GM19395 (cell line): ENCODE measurements at regions not wholly inside any gene's neighbourhood (a gene's known extent, or its start where the extent isn't known, plus 50 kb on each side); places are given as distances from the start of the nearest gene placed in this dataset.

Source experiments
- ATAC-seq: cut with Tn5 transposase; IDR thresholded peaks from one replicate; pipeline ENCODE4 v1.9.1; 2021; ENCODE audit warnings: mild to moderate bottlenecking, moderate library complexity; ENCODE audit not compliant: unreplicated experiment

GRCh38 chr15:39106950-39107349, 473.9 kb upstream of the THBS1 start:
- no peak for ATAC-seq

- ATAC-seq: no peak
Observed at GRCh38 chr15:39108021-39108420, 472.9 kb upstream of the THBS1 start.

- no peak for ATAC-seq
Observed at GRCh38 chr15:39110336-39110735, 470.5 kb upstream of the THBS1 start.

GRCh38 chr15:39110746-39111145, 470.1 kb upstream of the THBS1 start:
- ATAC-seq: no peak

- ATAC-seq: no peak
Observed at GRCh38 chr15:39113741-39114140, 467.1 kb upstream of the THBS1 start.

GRCh38 chr15:39114690-39115378, 466.0 kb upstream of the THBS1 start:
- ATAC-seq: no peak

- ATAC-seq: no peak
Observed at GRCh38 chr15:39115379-39116057, 465.4 kb upstream of the THBS1 start.

- ATAC-seq: no peak
Observed at GRCh38 chr15:39118510-39118909, 462.4 kb upstream of the THBS1 start.

GRCh38 chr15:39124155-39124552, 456.7 kb upstream of the THBS1 start:
- ATAC-seq: no peak

GRCh38 chr15:39124553-39125171, 456.2 kb upstream of the THBS1 start:
- no peak for ATAC-seq

GRCh38 chr15:39125226-39125625, 455.7 kb upstream of the THBS1 start:
- no peak for ATAC-seq

- no peak for ATAC-seq
Observed at GRCh38 chr15:39125904-39126303, 455.0 kb upstream of the THBS1 start.

GRCh38 chr15:39127151-39127790, 453.6 kb upstream of the THBS1 start:
- no peak for ATAC-seq

GRCh38 chr15:39127925-39128617, 452.8 kb upstream of the THBS1 start:
- no peak for ATAC-seq

GRCh38 chr15:39128746-39129145, 452.1 kb upstream of the THBS1 start:
- ATAC-seq: no peak

- ATAC-seq: no peak
Observed at GRCh38 chr15:39130556-39131379, 450.1 kb upstream of the THBS1 start.

GRCh38 chr15:39131609-39132008, 449.3 kb upstream of the THBS1 start:
- no peak for ATAC-seq

- ATAC-seq: no peak
Observed at GRCh38 chr15:39132070-39132469, 448.8 kb upstream of the THBS1 start.

- no peak for ATAC-seq
Observed at GRCh38 chr15:39132954-39133600, 447.8 kb upstream of the THBS1 start.

- ATAC-seq: no peak
Observed at GRCh38 chr15:39134282-39134681, 446.6 kb upstream of the THBS1 start.
